ENCODE measurements at regions not wholly inside any gene's neighbourhood (a gene's known extent, or its start where the extent isn't known, plus 50 kb on each side); places are given as distances from the start of the nearest gene placed in this dataset.
"Not testable (repeated sequence)": the region's sequence is repeated elsewhere in the genome, so short reads cannot be mapped to it uniquely, and the experiment has no call there.

DNA sequence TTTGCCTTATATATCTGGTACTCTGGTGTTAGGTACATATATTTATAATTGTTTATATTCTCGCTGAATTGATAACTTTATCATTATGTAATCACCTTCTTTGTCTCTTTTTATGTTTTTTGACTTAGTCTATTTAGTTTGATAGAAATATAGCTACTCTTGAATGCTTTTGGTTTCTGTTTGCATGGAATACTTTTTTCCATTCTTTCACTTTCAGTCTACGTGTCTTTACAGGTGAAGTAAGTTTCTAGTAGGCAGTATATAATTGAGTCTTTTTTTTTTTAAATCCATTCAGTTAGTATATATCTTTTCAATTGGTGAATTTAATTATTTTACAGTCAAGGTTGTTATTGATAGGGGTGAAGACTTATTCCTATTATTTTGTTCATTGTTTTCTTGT, 131.7 kb downstream of the PSAT1 start:
- H4K20me1 ChIP-seq (ENCODE audit: insufficient read depth, low read length): no peaks in the 10 kb centered on the region
- no peak overlapping the region for H2AFZ ChIP-seq (ENCODE audit: insufficient read depth, low read depth, low read length, poor library complexity, severe bottlenecking)
- Mint-ChIP-seq H3K9me3 (peaks cover 8 to 19% (median 15%) of the 10 kb centered on the region in 7 donors), H3K4me1 (peaks cover 11% of the 10 kb centered on the region), H3K36me3 (no peaks in the 10 kb centered on the region), H3K4me3 (no peak overlapping the region), H3K27me3 (ENCODE audit: low read depth in 3 of 3) (no peaks in the 10 kb centered on the region), H3K27ac (no peak overlapping the region)
- no peak overlapping the region for H3K4me2 ChIP-seq (replicated peaks; ENCODE audit: extremely low read depth, low read length, poor library complexity, severe bottlenecking)
- H3K9ac ChIP-seq (ENCODE audit: insufficient read depth, low read length, poor library complexity, severe bottlenecking): no peak overlapping the region
- H3K27ac ChIP-seq (ENCODE audit: low read depth in 1 of 2, low read length in 2 of 2): no peak overlapping the region
- peaks cover 0 to 7% of the 10 kb centered on the region in 2 donors for H3K9me3 ChIP-seq (replicated peaks in 1 of 2; ENCODE audit: control insufficient read depth in 1 of 2, insufficient read depth in 1 of 2, low read length in 2 of 2)
- no peak for TF ChIP-seq CTCF (IDR thresholded peaks at IDR 0.05)
- no peaks in the 10 kb centered on the region for H3K4me1 ChIP-seq (ENCODE audit: control insufficient read depth in 1 of 2, insufficient read depth in 2 of 2, low read length in 2 of 2)
- H3K79me2 ChIP-seq (ENCODE audit: insufficient read depth, low read length): no peaks in the 10 kb centered on the region
- no peak overlapping the region for H3K4me3 ChIP-seq (replicated peaks in 1 of 3; ENCODE audit: low read depth in 2 of 3, low read length in 3 of 3)
- H3K36me3 ChIP-seq (replicated peaks in 1 of 2; ENCODE audit: control insufficient read depth in 1 of 2, insufficient read depth in 2 of 2, low read length in 2 of 2): no peaks in the 10 kb centered on the region
- DNase-seq: no peak
- intact Hi-C loops (cut with micrococcal nuclease): no loop called here
- H3K27me3 ChIP-seq (ENCODE audit: control insufficient read depth in 2 of 2, insufficient read depth in 2 of 2, low read length in 2 of 2): no peaks in the 10 kb centered on the region
- no CpG with 5 or more reads among the region's 2 CpGs for WGBS (ENCODE audit: insufficient coverage)

GRCh38 chr9:78430387-78430786, 133.5 kb downstream of the PSAT1 start:
- Histone ChIP-seq H4K20me1 (ENCODE audit: insufficient read depth, low read length) (no peaks in the 10 kb centered on the region), H3K9me3 (replicated peaks in 1 of 2; ENCODE audit: control insufficient read depth in 1 of 2, insufficient read depth in 1 of 2, low read length in 2 of 2) (peaks cover 0 to 7% of the 10 kb centered on the region in 2 donors), H3K9ac (ENCODE audit: insufficient read depth, low read length, poor library complexity, severe bottlenecking) (no peak overlapping the region), H3K4me2 (replicated peaks; ENCODE audit: extremely low read depth, low read length, poor library complexity, severe bottlenecking) (no peak overlapping the region), H3K27me3 (ENCODE audit: control insufficient read depth in 2 of 2, insufficient read depth in 2 of 2, low read length in 2 of 2) (no peaks in the 10 kb centered on the region), H3K4me1 (ENCODE audit: control insufficient read depth in 1 of 2, insufficient read depth in 2 of 2, low read length in 2 of 2) (no peaks in the 10 kb centered on the region), H3K4me3 (replicated peaks in 1 of 3; ENCODE audit: low read depth in 2 of 3, low read length in 3 of 3) (no peak overlapping the region), H2AFZ (ENCODE audit: insufficient read depth, low read depth, low read length, poor library complexity, severe bottlenecking) (no peak overlapping the region), H3K27ac (ENCODE audit: low read depth in 1 of 2, low read length in 2 of 2) (no peak overlapping the region), H3K36me3 (replicated peaks in 1 of 2; ENCODE audit: control insufficient read depth in 1 of 2, insufficient read depth in 2 of 2, low read length in 2 of 2) (no peaks in the 10 kb centered on the region), H3K79me2 (ENCODE audit: insufficient read depth, low read length) (no peaks in the 10 kb centered on the region)
- no CpG with 5 or more reads among the region's 3 CpGs for WGBS (ENCODE audit: insufficient coverage)
- H3K36me3 Mint-ChIP-seq: no peaks in the 10 kb centered on the region
- H3K4me1 Mint-ChIP-seq: peaks cover 11% of the 10 kb centered on the region
- intact Hi-C loops (cut with micrococcal nuclease): no loop called here
- H3K27me3 Mint-ChIP-seq (ENCODE audit: low read depth in 3 of 3): no peaks in the 10 kb centered on the region
- TF ChIP-seq CTCF (IDR thresholded peaks at IDR 0.05): no peak
- H3K27ac Mint-ChIP-seq: no peak overlapping the region
- H3K4me3 Mint-ChIP-seq: no peak overlapping the region
- H3K9me3 Mint-ChIP-seq: peaks cover 8 to 19% (median 15%) of the 10 kb centered on the region in 7 donors
- no peak for DNase-seq

DNA sequence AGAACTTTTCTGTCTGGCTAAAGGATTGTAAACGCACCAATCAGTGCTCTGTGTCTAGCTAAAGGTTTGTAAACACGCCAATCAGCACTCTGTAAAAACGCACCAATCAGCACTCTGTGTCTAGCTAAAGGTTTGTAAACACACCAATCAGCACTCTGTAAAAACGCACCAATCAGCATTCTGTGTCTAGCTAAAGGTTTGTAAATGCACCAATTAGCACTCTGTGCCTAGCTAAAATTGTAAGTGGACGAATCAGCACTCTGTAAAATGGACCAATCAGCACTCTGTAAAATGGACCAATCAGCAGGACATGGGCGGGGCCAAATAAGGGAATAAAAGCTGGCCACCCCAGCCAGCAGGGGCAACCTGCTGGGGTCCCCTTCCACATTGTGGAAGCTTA, 134.1 kb downstream of the PSAT1 start:
- H3K4me1 ChIP-seq (ENCODE audit: control insufficient read depth in 1 of 2, insufficient read depth in 2 of 2, low read length in 2 of 2); H3K4me3 Mint-ChIP-seq; H3K27me3 Mint-ChIP-seq (ENCODE audit: low read depth in 3 of 3); intact Hi-C loops (cut with micrococcal nuclease); H3K79me2 ChIP-seq (ENCODE audit: insufficient read depth, low read length); H2AFZ ChIP-seq (ENCODE audit: insufficient read depth, low read depth, low read length, poor library complexity, severe bottlenecking); H3K9ac ChIP-seq (ENCODE audit: insufficient read depth, low read length, poor library complexity, severe bottlenecking); H3K36me3 ChIP-seq (replicated peaks in 1 of 2; ENCODE audit: control insufficient read depth in 1 of 2, insufficient read depth in 2 of 2, low read length in 2 of 2); H3K36me3 Mint-ChIP-seq; H3K27ac ChIP-seq (ENCODE audit: low read depth in 1 of 2, low read length in 2 of 2); H3K9me3 ChIP-seq (replicated peaks in 1 of 2; ENCODE audit: control insufficient read depth in 1 of 2, insufficient read depth in 1 of 2, low read length in 2 of 2); H3K4me2 ChIP-seq (replicated peaks; ENCODE audit: extremely low read depth, low read length, poor library complexity, severe bottlenecking); H3K4me3 ChIP-seq (replicated peaks in 1 of 3; ENCODE audit: low read depth in 2 of 3, low read length in 3 of 3); H4K20me1 ChIP-seq (ENCODE audit: insufficient read depth, low read length); H3K27me3 ChIP-seq (ENCODE audit: control insufficient read depth in 2 of 2, insufficient read depth in 2 of 2, low read length in 2 of 2); H3K27ac Mint-ChIP-seq; DNase-seq: not testable (repeated sequence)
- Mint-ChIP-seq H3K9me3 (peaks cover 8 to 19% (median 15%) of the 10 kb centered on the region in 7 donors), H3K4me1 (peaks cover 11% of the 10 kb centered on the region)
- WGBS (ENCODE audit: insufficient coverage): 83% methylated on average over 1 of the region's 6 CpGs

Data from CD14-positive monocyte (primary cell).